Progenitor cell of endocrine pancreas (in vitro differentiated cells): ENCODE measurements at regions not wholly inside any gene's neighbourhood (a gene's known extent, or its start where the extent isn't known, plus 50 kb on each side); places are given as distances from the start of the nearest gene placed in this dataset.

ENCODE experiments used
- DNase-seq: peaks from one replicate; pipeline ENCODE4 v3.0.0; 2021; ENCODE audit warnings: low spot score; ENCODE audit not compliant: unreplicated experiment
- H3K27ac Mint-ChIP-seq: 2 replicates; pipeline ENCODE4 v1.8.0; 2021; ENCODE audit warnings: mild to moderate bottlenecking, moderate library complexity, mixed read lengths
- H3K27me3 Mint-ChIP-seq: 2 replicates; pipeline ENCODE4 v1.8.0; 2021; ENCODE audit warnings: mixed read lengths
- H3K36me3 Mint-ChIP-seq: 2 replicates; pipeline ENCODE4 v1.8.0; 2022; ENCODE audit warnings: mixed read lengths; ENCODE audit not compliant: insufficient read depth
- H3K4me1 Mint-ChIP-seq: 2 replicates; pipeline ENCODE4 v1.8.0; 2021; ENCODE audit warnings: low read depth, mixed read lengths
- H3K4me3 Mint-ChIP-seq: 2 replicates; pipeline ENCODE4 v1.8.0; 2021; ENCODE audit warnings: low read depth, mild to moderate bottlenecking, moderate library complexity, mixed read lengths
- H3K9me3 Mint-ChIP-seq: 2 replicates; pipeline ENCODE4 v1.8.0; 2021; ENCODE audit warnings: low read depth, mixed read lengths
- CTCF ChIP-seq: fragments of 200-600 bp; sonication (generic); IDR thresholded peaks from one replicate; pipeline ENCODE4 v1.5.0; 2021; ENCODE audit warnings: antibody characterized with exemption, mild to moderate bottlenecking; ENCODE audit not compliant: unreplicated experiment

- no peaks in the 10 kb centered on the region for H3K36me3 Mint-ChIP-seq
- peaks cover 8% of the 10 kb centered on the region for H3K9me3 Mint-ChIP-seq
- H3K4me3 Mint-ChIP-seq, result no peak overlapping the region
- DNase-seq, result no peak
- no peak overlapping the region for H3K27ac Mint-ChIP-seq
- no peak for TF ChIP-seq CTCF
- H3K27me3 Mint-ChIP-seq, result no peaks in the 10 kb centered on the region
- no peaks in the 10 kb centered on the region for H3K4me1 Mint-ChIP-seq
These were observed 256.1 kb downstream of the RPRM start for GRCh38 chr2:153222231-153223165.

- Mint-ChIP-seq H3K27ac (no peak overlapping the region), H3K4me1 (no peaks in the 10 kb centered on the region), H3K36me3 (no peaks in the 10 kb centered on the region), H3K4me3 (no peak overlapping the region), H3K9me3 (peaks cover 4% of the 10 kb centered on the region), H3K27me3 (no peaks in the 10 kb centered on the region)
- DNase-seq, result no peak
- TF ChIP-seq CTCF, result no peak
These were observed 257.1 kb downstream of the RPRM start for GRCh38 chr2:153221506-153221905.

- peaks cover 4% of the 10 kb centered on the region for H3K9me3 Mint-ChIP-seq
- no peaks in the 10 kb centered on the region for H3K4me1 Mint-ChIP-seq
- no peaks in the 10 kb centered on the region for H3K27me3 Mint-ChIP-seq
- no peak overlapping the region for H3K27ac Mint-ChIP-seq
- no peak for TF ChIP-seq CTCF
- H3K4me3 Mint-ChIP-seq, result no peak overlapping the region
- H3K36me3 Mint-ChIP-seq, result no peaks in the 10 kb centered on the region
- no peak for DNase-seq
These were observed 257.5 kb downstream of the RPRM start for GRCh38 chr2:153221087-153221486.

GRCh38 chr2:153218851-153219250, 259.7 kb downstream of the RPRM start:
- Mint-ChIP-seq H3K27ac (no peak overlapping the region), H3K36me3 (no peaks in the 10 kb centered on the region), H3K27me3 (no peaks in the 10 kb centered on the region), H3K9me3 (no peaks in the 10 kb centered on the region), H3K4me1 (no peaks in the 10 kb centered on the region), H3K4me3 (no peak overlapping the region)
- TF ChIP-seq CTCF, result no peak
- no peak for DNase-seq

- no peak for DNase-seq
- no peak for TF ChIP-seq CTCF
- H3K27ac Mint-ChIP-seq, result no peak overlapping the region
These were observed 264.2 kb downstream of the RPRM start for GRCh38 chr2:153214337-153214736.

More at GRCh38 chr2:153214337-153214736, 264.2 kb downstream of the RPRM start:
- no peak overlapping the region for H3K4me3 Mint-ChIP-seq
- no peaks in the 10 kb centered on the region for H3K27me3 Mint-ChIP-seq
- no peaks in the 10 kb centered on the region for H3K9me3 Mint-ChIP-seq
- no peaks in the 10 kb centered on the region for H3K4me1 Mint-ChIP-seq
- no peaks in the 10 kb centered on the region for H3K36me3 Mint-ChIP-seq
